GM03348 (cell line): ENCODE measurements at regions not wholly inside any gene's neighbourhood (a gene's known extent, or its start where the extent isn't known, plus 50 kb on each side); places are given as distances from the start of the nearest gene placed in this dataset.
"Not testable (repeated sequence)": the region's sequence is repeated elsewhere in the genome, so short reads cannot be mapped to it uniquely, and the experiment has no call there.

ENCODE experiments used
- DNase-seq: peaks from one replicate; pipeline ENCODE4 v3.0.0; 2012; ENCODE audit warnings: low spot score

DNA sequence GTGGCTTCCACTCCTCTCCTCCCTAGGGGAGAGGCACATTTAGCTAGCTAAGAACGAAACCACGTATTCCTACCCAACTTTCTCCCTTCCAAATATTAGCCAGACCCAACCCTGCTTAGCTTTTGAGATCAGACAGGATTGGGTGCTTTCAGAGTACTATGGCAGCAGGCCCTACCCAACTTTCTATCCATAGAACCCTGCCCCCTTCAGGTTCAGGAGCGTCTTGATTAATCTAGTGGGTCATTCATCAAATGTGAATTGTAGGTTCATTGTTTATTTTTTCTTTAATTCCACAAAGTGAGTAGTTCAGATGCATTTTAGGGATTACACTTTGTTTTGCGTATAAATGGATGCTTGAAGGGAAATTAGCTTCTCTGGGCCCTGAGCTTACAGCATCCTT, 188.3 kb downstream of the MIB1 start:
- DNase-seq, result no peak

- no peak for DNase-seq
These were observed 189.6 kb downstream of the MIB1 start for GRCh38 chr18:21930177-21930576.

DNA sequence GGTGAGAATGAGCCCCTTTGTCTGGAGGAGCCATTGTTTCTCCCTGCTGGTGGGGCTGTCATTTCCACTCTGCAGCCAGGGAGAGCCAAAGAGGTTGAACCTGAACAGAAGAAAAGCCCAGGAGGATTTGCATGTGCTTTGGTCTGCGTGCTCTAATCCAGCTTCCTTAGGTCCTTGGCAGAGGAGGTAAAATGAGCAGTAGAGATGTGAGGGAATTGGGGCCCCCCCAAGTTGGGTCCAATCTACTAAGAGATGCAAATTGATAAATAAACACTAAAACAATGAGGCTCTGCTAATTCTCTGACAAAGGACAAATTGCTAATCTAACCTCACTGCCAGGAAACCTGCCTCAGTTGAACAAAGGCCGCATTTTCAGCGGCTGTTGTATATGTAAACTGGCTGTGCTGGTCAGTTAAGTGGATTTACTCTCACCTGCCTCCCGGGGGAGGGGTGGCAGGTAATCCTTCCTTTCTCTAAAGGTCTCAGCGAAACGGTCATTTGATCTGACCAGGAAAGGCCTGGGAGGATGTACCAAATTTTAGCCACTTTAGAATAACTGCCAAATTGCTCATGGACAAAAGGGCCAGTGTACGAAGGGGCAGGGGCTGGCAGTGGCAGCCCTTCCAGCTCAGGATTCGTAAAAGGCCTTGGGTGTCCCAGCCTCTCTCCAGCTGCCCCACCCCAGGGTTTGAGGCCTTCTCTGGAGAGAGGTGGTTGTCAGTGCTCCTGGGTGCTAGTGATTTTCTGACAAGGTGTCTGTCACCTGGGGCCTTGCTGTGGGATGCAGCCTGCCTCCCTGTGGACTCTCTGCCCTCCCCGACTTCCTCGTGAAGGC, 193.6 kb downstream of the MIB1 start:
- DNase-seq, result no peak

DNA sequence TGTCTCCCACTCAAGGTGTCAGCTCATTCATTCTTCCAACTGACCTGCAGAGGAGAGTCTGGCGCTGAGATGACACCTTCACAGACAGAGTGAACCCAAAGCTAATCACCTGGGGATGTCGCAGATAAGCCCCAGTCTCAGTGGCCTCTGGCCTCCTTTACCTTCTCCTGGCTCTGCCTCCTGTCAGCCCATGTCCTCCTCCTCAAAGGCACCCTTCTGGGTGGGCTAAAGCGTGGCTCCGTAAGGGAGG, 194.1 kb downstream of the MIB1 start:
- DNase-seq, result no peak

DNA sequence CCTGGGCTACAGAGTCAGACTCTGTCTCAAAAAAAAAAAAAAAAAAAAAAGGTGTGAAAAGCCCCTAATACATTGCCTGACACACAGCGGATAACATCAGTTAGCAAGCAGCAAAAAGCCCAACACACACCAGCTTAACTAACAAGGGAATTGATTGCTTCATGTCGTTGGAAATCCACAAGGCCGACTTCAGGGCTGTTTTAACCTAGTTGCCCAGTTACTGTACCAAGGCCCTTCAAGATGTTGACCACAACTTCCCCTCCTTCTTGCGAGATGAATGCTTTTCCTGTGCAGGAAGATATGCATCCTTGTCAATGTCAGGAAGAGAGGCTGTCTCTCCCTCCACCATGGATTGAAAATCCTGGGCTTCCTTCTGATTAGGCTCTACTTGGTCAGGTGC, 202.9 kb downstream of the MIB1 start:
- DNase-seq, result no peak

DNA sequence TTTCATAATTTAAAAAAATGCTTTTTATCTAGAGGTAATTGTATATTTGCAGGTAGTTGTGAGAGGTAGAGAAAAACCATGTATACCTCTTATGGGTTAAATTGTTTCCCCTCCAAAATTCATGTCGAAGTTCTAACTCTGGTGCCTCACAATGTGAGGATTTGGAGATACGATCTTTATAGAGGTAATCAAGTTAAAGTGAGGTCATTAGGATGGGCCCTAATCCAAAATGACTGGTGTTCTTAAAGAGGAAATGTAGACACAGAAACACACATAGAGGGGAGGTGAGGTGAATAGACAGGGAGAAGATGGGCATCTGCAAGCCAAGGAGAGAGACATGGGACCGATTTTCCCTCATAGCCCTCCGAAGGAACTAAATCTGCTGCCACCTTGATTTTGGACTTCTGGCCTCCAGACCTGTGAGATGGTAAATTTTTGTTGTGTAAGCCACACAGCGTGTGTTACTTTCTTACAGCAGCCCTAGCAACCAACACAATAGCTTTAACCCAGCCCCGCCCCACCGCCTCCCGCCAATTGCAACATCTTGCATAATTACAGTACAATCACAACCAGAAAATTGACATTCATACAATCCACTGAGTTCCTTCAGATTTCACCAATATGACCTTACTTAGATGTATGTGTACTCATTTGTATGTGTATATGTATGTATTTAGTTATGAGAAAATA, 208.9 kb downstream of the MIB1 start:
- no peak for DNase-seq

DNA sequence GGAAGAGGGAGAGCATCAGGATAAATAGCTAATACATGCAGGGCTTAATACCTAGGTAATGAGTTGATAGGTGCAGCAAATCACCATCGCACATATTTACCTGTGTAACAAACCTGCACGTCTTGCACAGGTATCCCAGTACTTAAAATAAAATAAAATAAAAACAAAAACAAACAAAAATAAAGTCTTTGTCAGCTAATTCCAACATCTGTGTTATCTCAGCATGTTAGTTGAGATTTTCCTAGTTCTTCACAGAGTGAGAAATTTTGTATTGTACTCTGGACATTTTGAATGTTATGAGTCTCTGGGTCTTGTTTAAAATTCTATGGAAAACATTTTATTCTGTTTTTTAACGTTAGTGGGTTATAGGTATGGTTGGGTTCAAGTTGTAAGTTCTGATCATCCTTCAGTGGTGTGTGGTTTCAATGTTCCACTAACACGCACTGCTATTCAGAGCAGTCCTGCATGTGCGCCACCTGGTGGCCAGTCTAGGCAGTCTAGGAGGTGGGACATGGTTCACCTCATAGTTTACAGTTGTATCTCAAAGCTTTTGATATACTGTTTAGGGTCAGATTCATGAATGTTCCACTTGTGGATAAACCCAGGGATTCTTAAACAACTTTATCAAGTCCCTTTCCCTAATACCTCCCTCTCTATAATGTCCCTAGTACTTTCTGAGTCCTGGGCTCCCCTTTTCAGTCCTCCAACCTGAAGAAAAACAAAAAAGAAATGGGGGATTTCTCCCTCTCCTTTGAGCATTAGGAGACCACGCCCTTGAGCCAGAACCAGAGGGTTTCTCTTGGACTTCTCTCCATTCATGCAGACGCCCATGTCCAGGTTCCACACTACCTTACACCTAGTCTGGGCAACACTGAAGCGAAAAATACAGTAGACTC, 213.4 kb upstream of the GATA6 start:
- DNase-seq, result peak; percentile 81

DNA sequence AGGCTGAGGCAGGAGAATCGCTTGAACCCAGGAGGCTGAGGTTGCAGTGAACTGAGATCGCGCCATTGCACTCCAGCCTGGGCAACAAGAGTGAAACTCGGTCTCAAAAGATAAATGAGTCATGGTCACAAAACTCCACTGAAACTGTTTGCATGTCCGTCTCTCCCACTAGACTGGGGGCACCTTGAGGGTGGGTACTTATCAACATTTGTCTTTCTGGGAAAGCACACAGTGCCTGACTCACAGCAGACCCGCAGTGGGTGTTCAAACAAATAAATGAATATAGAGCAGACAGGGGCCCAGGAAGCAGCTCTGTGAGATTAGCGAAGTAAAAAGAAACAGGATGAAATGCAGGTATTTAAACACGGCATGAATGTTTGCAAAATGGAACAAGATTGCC, 211.1 kb upstream of the GATA6 start:
- no peak for DNase-seq

DNA sequence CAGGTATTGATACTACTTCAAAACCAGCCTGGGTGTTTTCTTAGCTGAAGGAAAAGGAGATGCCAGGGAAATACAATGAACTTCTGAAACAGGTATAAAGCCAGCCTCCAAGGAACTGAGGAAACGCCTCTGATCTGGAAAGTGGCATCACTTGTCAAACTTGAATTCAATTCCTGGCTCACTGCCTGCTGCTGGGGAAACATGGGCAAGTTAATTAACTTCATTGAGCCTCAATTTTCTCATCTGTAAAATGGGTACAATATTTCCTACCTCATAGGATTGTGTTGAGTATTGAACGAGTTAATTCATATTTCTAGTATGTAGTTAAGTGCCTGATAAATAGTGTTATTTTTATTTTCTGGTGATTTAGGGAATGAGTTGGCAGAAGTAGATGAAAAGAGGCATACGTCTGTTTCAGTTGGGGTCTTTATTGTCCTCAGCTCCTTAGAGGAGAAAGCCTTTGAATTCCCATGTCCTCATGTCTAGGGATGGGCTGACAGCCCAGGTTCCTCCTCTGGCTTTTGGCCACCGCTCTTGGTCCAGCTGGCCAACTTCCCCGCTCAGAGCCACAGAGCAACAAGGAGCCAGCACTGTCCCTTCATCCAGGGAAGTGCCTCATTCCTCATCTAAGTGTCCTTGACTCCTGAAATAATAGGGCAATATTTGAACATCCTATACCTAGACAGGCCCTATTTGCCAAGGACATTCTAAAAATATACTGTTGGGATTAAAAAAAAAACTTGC, 210.5 kb upstream of the GATA6 start:
- no peak for DNase-seq

- peak; percentile 47 for DNase-seq
These were observed 209.2 kb upstream of the GATA6 start for GRCh38 chr18:21960189-21960588.

GRCh38 chr18:21963336-21963735, 206.1 kb upstream of the GATA6 start:
- DNase-seq, result no peak

DNA sequence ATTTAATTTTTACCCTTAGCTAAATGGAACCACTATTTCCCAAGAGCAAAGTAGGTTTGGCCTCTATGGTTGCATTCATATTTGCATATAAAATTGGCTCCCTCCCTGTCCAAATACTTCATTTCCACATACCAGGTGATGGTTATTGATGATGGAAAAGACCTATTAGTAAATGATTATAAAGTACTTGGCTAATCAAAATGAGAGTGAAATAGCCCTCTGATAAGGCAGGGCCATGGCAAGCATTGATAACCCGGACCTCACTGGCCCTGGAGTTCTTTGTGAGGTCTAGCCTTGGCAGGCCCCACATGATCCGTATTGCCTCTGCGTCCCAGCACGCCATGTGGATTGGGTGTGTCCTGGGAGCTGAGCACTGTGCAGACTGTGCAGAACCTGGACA, 201.1 kb upstream of the GATA6 start:
- no peak for DNase-seq

GRCh38 chr18:21972281-21972680, 197.1 kb upstream of the GATA6 start:
- DNase-seq, result no peak

DNA sequence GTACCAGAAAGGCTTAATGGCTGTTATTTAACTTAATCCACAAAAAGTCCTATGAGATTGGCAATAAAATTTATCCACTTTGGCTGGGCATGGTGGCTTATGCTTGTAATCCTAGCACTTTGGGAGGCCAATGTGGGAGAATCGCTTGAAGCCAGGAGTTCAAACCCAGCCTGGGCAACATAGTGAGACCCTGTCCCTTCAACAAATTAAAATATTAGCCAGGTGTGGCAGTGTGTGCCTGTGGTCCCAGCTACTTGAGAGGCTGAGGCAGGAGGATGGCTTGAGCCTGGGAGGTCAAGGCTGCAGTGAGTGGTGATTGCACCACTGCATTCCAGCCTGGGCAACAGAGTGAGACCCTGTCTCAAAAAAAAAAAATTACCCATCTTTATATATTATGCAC, 193.4 kb upstream of the GATA6 start:
- DNase-seq, result not testable (repeated sequence)

DNA sequence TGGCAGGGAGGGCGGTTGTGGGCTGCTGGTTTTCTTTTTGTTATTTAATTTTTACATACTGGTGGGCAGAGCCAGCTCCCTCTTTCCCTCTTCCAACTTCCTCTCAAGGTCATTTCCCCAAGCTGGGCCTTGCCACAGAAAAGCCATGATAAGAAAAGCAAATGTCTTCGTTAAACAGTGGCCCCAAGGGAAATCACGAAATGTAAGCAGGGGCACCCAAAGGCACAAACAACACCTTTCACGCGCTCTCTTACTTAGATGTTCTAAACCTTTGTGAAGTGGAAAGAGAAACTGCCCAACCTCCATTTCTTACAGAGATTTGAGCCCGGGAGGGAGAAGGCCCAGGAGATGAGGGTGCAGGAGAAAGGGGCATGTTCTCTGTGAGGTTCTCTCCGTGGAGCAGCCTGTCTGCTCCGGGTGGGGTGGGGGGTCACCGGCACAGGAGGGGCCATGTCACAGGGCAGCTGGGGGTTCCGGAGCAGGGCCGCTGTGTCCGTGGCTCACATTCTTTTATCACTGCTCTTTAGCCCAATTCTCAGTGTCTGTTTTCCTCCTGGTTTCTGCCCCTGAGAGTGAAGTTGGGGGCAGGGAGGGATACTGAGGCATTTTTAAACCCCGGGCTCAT, 190.7 kb upstream of the GATA6 start:
- DNase-seq, result no peak

DNA sequence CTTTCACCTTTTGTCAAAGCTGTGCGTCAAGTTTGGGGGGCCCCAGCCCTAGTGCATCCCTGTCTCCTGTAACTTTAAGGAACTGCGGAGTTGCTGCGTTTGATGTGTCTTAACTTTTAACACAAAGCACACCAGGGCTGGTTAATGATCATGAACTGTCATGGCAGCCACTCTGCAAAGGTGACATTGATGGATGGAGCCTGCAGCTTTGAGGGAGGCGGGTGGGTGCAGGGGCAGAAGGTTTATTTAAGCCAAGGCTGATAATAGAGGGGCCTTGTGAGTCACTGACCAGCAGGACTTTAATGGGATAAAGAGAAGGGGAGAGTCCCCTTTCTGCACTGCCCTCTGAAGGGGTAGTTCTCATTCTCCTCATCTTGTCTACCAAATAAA, 190.2 kb upstream of the GATA6 start:
- no peak for DNase-seq

DNA sequence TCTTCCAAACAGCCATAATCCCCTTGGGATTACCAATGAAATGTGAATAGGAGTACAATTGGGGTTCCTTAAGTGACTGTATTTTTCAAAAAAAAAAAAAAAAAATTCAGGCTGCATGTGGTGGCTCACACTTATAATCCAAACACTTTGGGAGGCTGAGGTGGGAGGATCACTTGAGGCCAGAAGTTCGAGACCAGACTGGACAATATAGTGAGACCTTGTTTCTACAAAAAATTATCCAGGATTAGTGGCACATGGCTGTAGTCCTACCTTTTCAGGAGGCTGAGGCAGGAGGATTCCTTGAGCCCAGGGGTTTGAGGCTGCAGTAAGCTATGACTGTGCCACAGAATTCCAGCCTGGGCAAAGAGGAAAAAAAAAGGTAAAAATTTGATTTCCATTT, 189.6 kb upstream of the GATA6 start:
- DNase-seq, result no peak

DNA sequence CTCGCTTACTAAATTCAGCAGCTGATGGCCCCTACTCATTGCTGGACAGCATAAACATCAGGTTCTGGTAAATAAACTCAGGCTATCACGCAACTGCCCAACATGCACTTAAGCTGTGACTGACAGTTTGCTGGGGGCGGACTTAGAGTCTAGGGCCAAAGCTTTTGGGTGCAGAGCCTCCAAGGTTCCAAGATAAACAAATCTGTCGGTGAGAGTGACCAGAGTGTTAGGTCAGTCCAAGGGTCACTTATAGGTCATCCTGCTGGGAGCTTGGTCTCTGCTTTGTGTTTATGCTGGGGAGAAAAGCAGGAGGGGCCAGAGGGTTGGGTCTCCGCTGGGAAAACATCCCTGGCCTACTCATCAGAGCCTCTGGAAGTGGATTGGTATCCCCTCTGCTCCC, 188.6 kb upstream of the GATA6 start:
- no peak for DNase-seq

DNA sequence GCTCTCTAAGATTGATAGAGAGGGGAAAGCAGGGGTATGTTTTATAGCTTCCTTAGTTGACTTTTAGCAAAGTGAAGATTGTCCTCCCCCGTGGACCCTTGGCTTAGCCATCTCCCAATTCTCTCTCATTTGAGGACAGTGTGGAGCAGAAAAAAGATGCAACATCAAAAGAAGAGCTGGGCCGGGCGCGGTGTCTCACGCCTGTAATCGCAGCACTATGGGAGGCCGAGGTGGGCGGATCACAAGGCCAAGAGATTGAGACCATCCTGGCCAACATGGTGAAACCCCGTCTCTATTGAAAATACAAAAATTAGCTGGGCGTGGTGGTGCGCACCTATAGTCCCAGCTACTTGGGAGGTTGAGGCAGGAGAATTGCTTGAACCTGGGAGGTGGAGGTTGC, 187.9 kb upstream of the GATA6 start:
- DNase-seq, result not testable (repeated sequence)

DNA sequence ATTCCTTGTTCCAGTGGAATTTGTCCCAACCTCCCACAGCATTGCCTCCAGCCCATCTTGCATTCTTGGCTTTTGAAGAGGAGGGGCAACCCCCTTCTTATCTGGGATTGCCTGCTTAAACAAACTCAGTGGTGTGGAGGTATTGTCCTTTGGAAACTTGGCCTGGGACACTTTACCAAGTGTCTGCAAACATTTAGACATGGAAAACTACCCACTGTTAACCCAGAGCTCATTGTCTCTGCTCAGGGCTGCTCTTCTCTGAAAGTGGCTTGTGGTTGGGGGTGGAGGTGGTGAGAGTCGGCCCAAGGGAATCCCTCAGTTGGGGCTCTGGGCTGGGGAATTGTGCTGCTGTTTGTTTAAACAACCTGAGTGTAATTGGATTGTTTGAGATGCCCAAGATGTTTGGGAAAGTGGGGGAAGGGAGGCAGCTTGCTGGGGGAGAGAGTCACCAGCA, 178.3 kb upstream of the GATA6 start:
- no peak for DNase-seq

DNA sequence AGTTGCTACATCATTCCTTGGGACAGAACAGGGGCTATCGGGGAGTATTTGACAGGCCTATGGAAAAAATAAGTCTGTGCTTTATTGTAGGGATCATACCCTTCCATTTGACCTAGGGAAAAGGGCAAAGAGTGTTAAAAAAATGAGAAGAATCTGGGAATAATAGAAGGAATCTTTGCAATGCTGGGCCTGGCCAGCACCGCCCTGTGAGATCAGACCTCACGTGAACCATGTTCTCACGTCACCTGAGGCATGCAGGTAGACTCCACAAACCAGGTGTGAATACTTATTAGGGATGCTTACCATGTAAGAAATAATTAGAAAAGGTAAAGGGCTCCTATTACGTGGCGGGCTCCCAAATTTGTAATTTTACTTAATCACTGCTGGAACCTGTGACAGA, 177.5 kb upstream of the GATA6 start:
- DNase-seq, result no peak

GRCh38 chr18:21996351-21996826, 173.0 kb upstream of the GATA6 start:
- peak; percentile 24 for DNase-seq
